ENCODE measurements at regions not wholly inside any gene's neighbourhood (a gene's known extent, or its start where the extent isn't known, plus 50 kb on each side); places are given as distances from the start of the nearest gene placed in this dataset.

GRCh38 chr11:59008947-59009346 lies 69.7 kb downstream of the GLYATL1 start:
- peaks cover 3 to 9% (median 7%) of the 10 kb centered on the region in 4 experiments; a peak in 4 of 7 replicates for H3K4me1 ChIP-seq (replicated peaks in 1 of 4; ENCODE audit: control insufficient read depth in 3 of 4, insufficient read depth in 4 of 4, low read length in 3 of 4)

More at GRCh38 chr11:59008947-59009346, 69.7 kb downstream of the GLYATL1 start:
- Histone ChIP-seq H2BK20ac (ENCODE audit: low read length) (no peak overlapping the region), H3K14ac (ENCODE audit: insufficient read length) (no peak overlapping the region), H3K27me3 (replicated peaks in 1 of 4; ENCODE audit: control insufficient read depth in 3 of 4, extremely low read depth in 1 of 4, insufficient read depth in 3 of 4, low read length in 3 of 4) (no peaks in the 10 kb centered on the region), H3K79me2 (ENCODE audit: control insufficient read depth in 1 of 2, insufficient read depth in 2 of 2, low read length in 2 of 2) (no peaks in the 10 kb centered on the region), H3K18ac (ENCODE audit: extremely low read depth, low read length) (no peak overlapping the region), H2AK5ac (ENCODE audit: low read depth, low read length) (no peak overlapping the region), H3K23ac (ENCODE audit: insufficient read length) (no peak overlapping the region), H3K56ac (replicated peaks; ENCODE audit: insufficient read length, low read depth, low read length) (no peak overlapping the region), H2BK5ac (ENCODE audit: low read depth, low read length) (no peak overlapping the region), H3K9me3 (ENCODE audit: insufficient read depth in 2 of 2, low read depth in 1 of 2, low read length in 1 of 2) (no peaks in the 10 kb centered on the region), H2AFZ (ENCODE audit: low read length) (no peak overlapping the region), H2BK12ac (ENCODE audit: low read depth, low read length) (no peak overlapping the region), H2BK15ac (ENCODE audit: low read length) (no peak overlapping the region), H3K23me2 (ENCODE audit: low read depth, low read length) (no peaks in the 10 kb centered on the region), H4K5ac (ENCODE audit: insufficient read length, low read depth, low read length) (no peak overlapping the region), H3K4ac (replicated peaks; ENCODE audit: insufficient read length, low read depth, low read length) (no peak overlapping the region), H3K9ac (replicated peaks in 1 of 4; ENCODE audit: extremely low read depth in 1 of 4, low read depth in 3 of 4, low read length in 3 of 4) (no peak overlapping the region), H3K4me3 (ENCODE audit: extremely low read depth in 1 of 4, insufficient read depth in 2 of 4, low read depth in 3 of 4, low read length in 4 of 4) (no peak overlapping the region), H4K91ac (replicated peaks; ENCODE audit: insufficient read length, low read length) (no peak overlapping the region), H2BK120ac (replicated peaks; ENCODE audit: low read depth, low read length) (no peak overlapping the region), H3K4me2 (ENCODE audit: insufficient read depth in 1 of 2, low read depth in 2 of 2, low read length in 2 of 2) (no peak overlapping the region), H3K27ac (ENCODE audit: low read depth, low read length) (no peak overlapping the region), H4K8ac (ENCODE audit: extremely low read depth, insufficient read depth, low read length) (no peak overlapping the region), H4K20me1 (replicated peaks in 1 of 2; ENCODE audit: control insufficient read depth in 1 of 2, insufficient read depth in 2 of 2, low read length in 2 of 2) (no peaks in the 10 kb centered on the region), H3K79me1 (ENCODE audit: low read depth, low read length) (no peaks in the 10 kb centered on the region), H3K36me3 (ENCODE audit: control insufficient read depth in 2 of 4, insufficient read depth in 4 of 4, low read length in 3 of 4) (no peaks in the 10 kb centered on the region)
- 84% methylated on average over 1 of the region's 1 CpG; no CpG with 5 or more reads in 1 of the 2 experiments for WGBS, 2 experiments (ENCODE audit: extremely low coverage in 1 of 2, insufficient coverage in 1 of 2, insufficient read length in 1 of 2, insufficient replicate concordance in 2 of 2, low coverage in 1 of 2, low lambda C conversion rate in 2 of 2, missing lambda C conversion rate in 1 of 2)
- DNase-seq (ENCODE audit: low read depth in 1 of 2, low spot score in 2 of 2) (no peak), FAIRE-seq (no peak)
- ChIA-PET POLR2A (ENCODE audit: partially characterized antibody) (no interaction called here), CTCF (ENCODE audit: partially characterized antibody) (interaction anchor here (0.6 to 1.2 kb wide), 2 partner anchors 149 to 455 kb away, joined by 3 read pairs; no protein-coding TSS in a partner anchor)
- no peak for TF ChIP-seq EGR1 (IDR thresholded peaks at IDR 0.05; ENCODE audit: borderline replicate concordance, low read depth, low read length)
- TF ChIP-seq CBX5 (IDR thresholded peaks at IDR 0.05; ENCODE audit: low read depth, low read length) = no peak
- TF ChIP-seq SIN3A (conservative IDR thresholded peaks at IDR 0.05 in 1 of 2, IDR thresholded peaks at IDR 0.05 in 1 of 2; ENCODE audit: low read depth in 1 of 2, low read length in 2 of 2) = no peak
- no peak for TF ChIP-seq KDM4A (IDR thresholded peaks at IDR 0.05; ENCODE audit: low read depth, low read length, severe bottlenecking)
- TF ChIP-seq YY1 (IDR thresholded peaks at IDR 0.05; ENCODE audit: low read depth, low read length) = no peak
- no peak for TF ChIP-seq ASH2L (IDR thresholded peaks at IDR 0.05; ENCODE audit: low read length)
- no peak for TF ChIP-seq CTBP2 (IDR thresholded peaks at IDR 0.05; ENCODE audit: borderline replicate concordance, insufficient read depth, insufficient read length, low read length)
- TF ChIP-seq HDAC2 (IDR thresholded peaks at IDR 0.05; ENCODE audit: borderline replicate concordance in 1 of 2, low read depth in 2 of 2, low read length in 2 of 2) = no peak

Measured in H1 (cell line).